HCT116 (cell line): ENCODE measurements at regions not wholly inside any gene's neighbourhood (a gene's known extent, or its start where the extent isn't known, plus 50 kb on each side); places are given as distances from the start of the nearest gene placed in this dataset.

Experiments used
- ATAC-seq: fragments of 200-7000 bp; cut with Tn5 transposase; 2 replicates; pipeline ENCODE4 v1.9.1; 2020; ENCODE audit warnings: mild to moderate bottlenecking, moderate library complexity
- BruUV-seq: library from RNA; stranded (reverse); fragments of 400-500 nt; replicated peaks from 2 replicates; lab custom pipeline; 2021; lab: Mats Ljungman, UMichigan
- CTCF ChIA-PET: fragments of 300-600 bp; sonication (Branson Sonifier 250); formaldehyde crosslinking; loops from one replicate; lab custom pipeline; 2021; ENCODE audit warnings: antibody characterized with exemption; lab: Charles Lee
- POLR2A ChIA-PET: fragments of 300-600, 350-600 bp; sonication (Branson Sonifier 250); formaldehyde crosslinking; loops from one replicate; lab custom pipeline; 2021; ENCODE audit warnings: antibody characterized with exemption; lab: Charles Lee
- RAD21 ChIA-PET, 2 experiments: fragments of 300-600 bp; sonication (Branson Sonifier 250); formaldehyde crosslinking; loops; one replicate each; lab custom pipeline; 2023; ENCODE audit warnings: low total read pairs in 2 of 2; ENCODE audit not compliant: uncharacterized antibody in 2 of 2, unreplicated experiment in 2 of 2, low non-redundant PET in 1 of 2; lab: Charles Lee
- DNase-seq: peaks from one replicate; pipeline ENCODE4 v3.0.0-alpha.2; 2010; ENCODE audit warnings: low read depth, low spot score
- H2AFZ ChIP-seq: fragments of 200-600 bp; shearing (Covaris generic), sonication (generic); 2 replicates; pipeline ENCODE4 v1.6.1; 2017; ENCODE audit warnings: low read depth, mixed run types, mixed read lengths, antibody characterized with exemption, low read length; ENCODE audit not compliant: poor library complexity, severe bottlenecking
- H3K27ac ChIP-seq: 2 replicates; pipeline ENCODE4 v1.5.1; 2012; ENCODE audit warnings: low read depth, low read length
- H3K27me3 ChIP-seq: fragments of 200-600 bp; sonication (generic); 2 replicates; pipeline ENCODE4 v1.6.1; 2016; ENCODE audit warnings: mixed run types, low read length, mixed read lengths; ENCODE audit not compliant: insufficient read depth
- H3K36me3 ChIP-seq, 2 experiments: fragments of 200-500 bp in 1 of 2; fragments of 200-600 bp in 1 of 2; sonication (Bioruptor generic) in 1 of 2; sonication (generic) in 1 of 2; 2 replicates each; pipeline versions ENCODE4 v1.5.1 to v1.6.1; 2014 to 2016; ENCODE audit warnings: low read length in 2 of 2, inconsistent platforms in 1 of 2, mixed read lengths in 1 of 2, mixed run types in 1 of 2; ENCODE audit not compliant: insufficient read depth in 2 of 2, control insufficient read depth in 1 of 2
- H3K4me1 ChIP-seq, 2 experiments: fragments of 200-600 bp in 1 of 2; sonication (generic) in 1 of 2; 2 replicates each; pipeline versions ENCODE4 v1.5.1 to v1.6.1; 2012 to 2017; ENCODE audit warnings: low read length in 2 of 2, inconsistent platforms in 1 of 2, mild to moderate bottlenecking in 1 of 2, mixed read lengths in 1 of 2, mixed run types in 1 of 2, moderate library complexity in 1 of 2; ENCODE audit not compliant: insufficient read depth in 2 of 2, control insufficient read depth in 1 of 2
- H3K4me2 ChIP-seq: fragments of 200-600 bp; sonication (generic); 2 replicates; pipeline ENCODE4 v1.6.1; 2017; ENCODE audit warnings: mixed run types, low read length, mixed read lengths
- H3K4me3 ChIP-seq, 2 experiments: fragments of 200-600 bp in 1 of 2; sonication (generic) in 1 of 2; replicated peaks in 1 of 2; 2 replicates each; pipeline ENCODE4 v1.5.1; 2011 to 2016; ENCODE audit warnings: low read length in 2 of 2, control low read depth in 1 of 2, low read depth in 1 of 2, mild to moderate bottlenecking in 1 of 2, mixed read lengths in 1 of 2, mixed run types in 1 of 2
- H3K79me2 ChIP-seq: fragments of 200-600 bp; sonication (generic); 2 replicates; pipeline ENCODE4 v1.6.1; 2017; ENCODE audit warnings: mild to moderate bottlenecking, mixed run types, low read length, moderate library complexity, mixed read lengths; ENCODE audit not compliant: insufficient read depth
- H3K9ac ChIP-seq: fragments of 200-600 bp; sonication (generic); 2 replicates; pipeline ENCODE4 v1.6.1; 2016; ENCODE audit warnings: low read length, mixed read lengths
- H3K9me2 ChIP-seq: fragments of 200-600 bp; sonication (generic), shearing (Covaris generic); 2 replicates; pipeline ENCODE4 v1.6.1; 2017; ENCODE audit warnings: mixed run types, mild to moderate bottlenecking, moderate library complexity; ENCODE audit not compliant: insufficient read depth
- H3K9me3 ChIP-seq, 2 experiments: fragments of 200-500 bp in 1 of 2; fragments of 200-600 bp in 1 of 2; sonication (Bioruptor generic) in 1 of 2; sonication (generic) in 1 of 2; 2 replicates each; pipeline ENCODE4 v1.6.1; 2014 to 2017; ENCODE audit warnings: low read length in 2 of 2, mixed read lengths in 2 of 2, inconsistent platforms in 1 of 2, low read depth in 1 of 2, mild to moderate bottlenecking in 1 of 2, mixed run types in 1 of 2, moderate library complexity in 1 of 2; ENCODE audit not compliant: control insufficient read depth in 1 of 2, insufficient read depth in 1 of 2
- H4K20me1 ChIP-seq: fragments of 200-600 bp; sonication (generic), shearing (Covaris generic); 2 replicates; pipeline ENCODE4 v1.6.1; 2017; ENCODE audit warnings: mixed run types, mild to moderate bottlenecking, moderate library complexity; ENCODE audit not compliant: insufficient read depth
- ATF3 ChIP-seq: IDR thresholded peaks from 2 replicates; pipeline ENCODE4 v1.6.1; 2012
- CBX3 ChIP-seq: IDR thresholded peaks from 2 replicates; pipeline ENCODE4 v1.6.1; 2012; ENCODE audit warnings: low read depth
- CTCF ChIP-seq, 3 experiments: fragments of 200-600 bp in 1 of 3; sonication (generic) in 1 of 3; IDR thresholded peaks in 2 of 3; conservative IDR thresholded peaks in 1 of 3; 2 replicates each; pipeline ENCODE4 v1.5.1; 2012 to 2017; ENCODE audit warnings: low read depth in 2 of 3, low read length in 2 of 3, antibody characterized with exemption in 1 of 3, borderline replicate concordance in 1 of 3, control low read depth in 1 of 3, mild to moderate bottlenecking in 1 of 3, mixed read lengths in 1 of 3, mixed run types in 1 of 3, moderate library complexity in 1 of 3; ENCODE audit not compliant: insufficient read depth in 1 of 3
- ELF1 ChIP-seq: IDR thresholded peaks from 2 replicates; pipeline ENCODE4 v1.6.1; 2012; ENCODE audit warnings: low read depth, borderline replicate concordance
- EZH2 ChIP-seq: fragments of 200-600 bp; sonication (generic); IDR thresholded peaks from 2 replicates; pipeline ENCODE4 v1.6.1; 2017; ENCODE audit warnings: antibody characterized with exemption, mixed run types
- EZH2phosphoT487 ChIP-seq: fragments of 200-600 bp; IDR thresholded peaks from 2 replicates; pipeline ENCODE4 v1.6.1; 2018; ENCODE audit warnings: antibody characterized with exemption, borderline replicate concordance
- FOSL1 ChIP-seq: IDR thresholded peaks from 2 replicates; pipeline ENCODE4 v1.6.1; 2012; ENCODE audit warnings: low read depth
- MAX ChIP-seq: IDR thresholded peaks from 2 replicates; pipeline ENCODE4 v1.6.1; 2012
- POLR2A ChIP-seq: IDR thresholded peaks from 2 replicates; pipeline ENCODE4 v1.7.0; 2011; ENCODE audit warnings: borderline replicate concordance; ENCODE audit not compliant: insufficient read depth, insufficient read length; ENCODE audit errors: extremely low read depth
- POLR2AphosphoS5 ChIP-seq: IDR thresholded peaks from 2 replicates; pipeline ENCODE4 v1.6.1; 2011; ENCODE audit warnings: mild to moderate bottlenecking, low read depth, low read length, moderate library complexity
- REST ChIP-seq: IDR thresholded peaks from 2 replicates; pipeline ENCODE4 v1.6.1; 2012; ENCODE audit warnings: low read depth
- SIN3A ChIP-seq: IDR thresholded peaks from 2 replicates; pipeline ENCODE4 v1.6.1; 2012; ENCODE audit warnings: low read depth
- SP1 ChIP-seq: IDR thresholded peaks from 2 replicates; pipeline ENCODE4 v1.6.1; 2012; ENCODE audit warnings: low read depth
- SRF ChIP-seq: IDR thresholded peaks from 2 replicates; pipeline ENCODE4 v1.6.1; 2012; ENCODE audit warnings: low read depth
- TCF7L2 ChIP-seq: IDR thresholded peaks from 2 replicates; pipeline ENCODE4 v1.7.0; 2011; ENCODE audit warnings: borderline replicate concordance, inconsistent platforms; ENCODE audit not compliant: insufficient read depth, insufficient read length; ENCODE audit errors: extremely low read depth
- YY1 ChIP-seq: IDR thresholded peaks from 2 replicates; pipeline ENCODE4 v1.6.1; 2011; ENCODE audit warnings: low read length, low read depth, moderate library complexity, mild to moderate bottlenecking; ENCODE audit not compliant: insufficient replicate concordance; ENCODE audit errors: extremely low read depth
- ZBTB33 ChIP-seq: IDR thresholded peaks from 2 replicates; pipeline ENCODE4 v1.6.1; 2011; ENCODE audit warnings: mild to moderate bottlenecking, low read length, moderate library complexity; ENCODE audit not compliant: insufficient replicate concordance; ENCODE audit errors: extremely low read depth
- ZFX ChIP-seq: fragments of 450-650 bp; IDR thresholded peaks from 2 replicates; pipeline ENCODE4 v1.6.1; 2017
- ZNF274 ChIP-seq: fragments of 200-500 bp; sonication (Bioruptor generic); IDR thresholded peaks from 2 replicates; pipeline ENCODE4 v1.6.1; 2014; ENCODE audit warnings: mild to moderate bottlenecking, low read depth, low read length, inconsistent platforms
- intact Hi-C: fragments of 100-400 bp; cut with micrococcal nuclease; formaldehyde crosslinking; loops from 2 replicates; pipeline ENCODE4 v1.10.0; 2022

- no peak for TF ChIP-seq YY1
- TF ChIP-seq, all 23 proteins: peak for 0
These were observed 427.3 kb downstream of the BTG1 start (continued) for GRCh38 chr12:91718326-91718725.

- Histone ChIP-seq H3K79me2 (no peaks in the 10 kb centered on the region), H3K4me2 (no peak overlapping the region), H3K9ac (no peak overlapping the region), H3K27ac (no peak overlapping the region), H3K27me3 (no peaks in the 10 kb centered on the region), H3K4me1 (no peaks in the 10 kb centered on the region), H3K4me3 (no peak overlapping the region), H3K9me2 (no peaks in the 10 kb centered on the region), H3K9me3 (no peaks in the 10 kb centered on the region), H2AFZ (no peak overlapping the region), H3K36me3 (no peaks in the 10 kb centered on the region), H4K20me1 (no peaks in the 10 kb centered on the region)
- ATAC-seq (no peak), DNase-seq (no peak)
- no TSS peak for BruUV-seq
- ChIA-PET RAD21 (no interaction called here), POLR2A (no interaction called here), CTCF (no interaction called here)
- intact Hi-C loops, result no loop called here
- TF ChIP-seq ZFX (no peak), SRF (no peak), YY1 (no peak), SIN3A (no peak), POLR2AphosphoS5 (no peak), REST (no peak), CTCF (IDR thresholded peaks at IDR 0.05 in 2 of 3, conservative IDR thresholded peaks at IDR 0.05 in 1 of 3; ENCODE audit: borderline replicate concordance in 1 of 3, insufficient read depth in 1 of 3, low read depth in 2 of 3, low read length in 2 of 3) (no peak), ZBTB33 (no peak), POLR2A (no peak), ATF3 (no peak), MAX (no peak), EZH2phosphoT487 (no peak), EZH2 (no peak), ELF1 (no peak), ZNF274 (no peak), TCF7L2 (no peak), SP1 (no peak), FOSL1 (no peak), CBX3 (no peak)
These were observed 427.8 kb downstream of the BTG1 start for GRCh38 chr12:91717804-91718203.
